IPS-18a (cell line): ENCODE measurements at regions not wholly inside any gene's neighbourhood (a gene's known extent, or its start where the extent isn't known, plus 50 kb on each side); places are given as distances from the start of the nearest gene placed in this dataset.

Experiments used
- H3K27ac ChIP-seq: one replicate; pipeline ENCODE4 v1.5.1; 2013; ENCODE audit warnings: low read length
- H3K27me3 ChIP-seq: one replicate; pipeline ENCODE4 v1.6.1; 2013; ENCODE audit warnings: mild to moderate bottlenecking, low read length; ENCODE audit not compliant: control insufficient read depth, insufficient read depth
- H3K36me3 ChIP-seq: one replicate; pipeline ENCODE4 v1.6.1; 2013; ENCODE audit warnings: low read depth, low read length; ENCODE audit not compliant: control insufficient read depth
- H3K4me1 ChIP-seq: one replicate; pipeline ENCODE4 v1.6.1; 2013; ENCODE audit warnings: low read depth, low read length; ENCODE audit not compliant: control insufficient read depth
- H3K4me3 ChIP-seq: one replicate; pipeline ENCODE4 v1.5.1; 2013; ENCODE audit warnings: low read length
- H3K9ac ChIP-seq: one replicate; pipeline ENCODE4 v1.6.1; 2013; ENCODE audit warnings: mild to moderate bottlenecking, low read length, moderate library complexity
- H3K9me3 ChIP-seq: one replicate; pipeline ENCODE4 v1.6.1; 2013; ENCODE audit warnings: low read depth, low read length; ENCODE audit not compliant: control insufficient read depth

DNA sequence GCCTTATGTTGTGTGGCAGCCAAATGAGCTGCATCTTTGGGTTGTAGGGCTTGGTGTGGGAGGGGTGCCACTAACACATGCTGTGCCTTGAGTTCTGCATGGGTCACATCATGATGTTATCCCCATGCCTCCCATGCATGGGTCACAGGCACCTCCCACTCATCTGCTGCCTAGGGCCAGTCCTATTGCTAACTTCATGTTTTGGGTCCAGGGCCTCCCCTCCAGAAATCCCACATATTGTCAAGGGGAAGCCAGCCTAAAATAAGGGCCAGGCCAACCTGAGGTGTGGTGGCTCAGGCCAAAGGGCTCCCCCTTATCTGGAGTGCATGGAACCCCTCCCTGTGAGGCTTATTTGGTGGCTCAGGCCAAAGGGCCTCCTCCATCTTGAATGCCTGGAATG is 299.0 kb downstream of the RPS24 start:
- H3K27me3 ChIP-seq, result no peaks in the 10 kb centered on the region
- H3K27ac ChIP-seq, result no peak overlapping the region
- no peak overlapping the region for H3K4me3 ChIP-seq
- H3K36me3 ChIP-seq, result no peaks in the 10 kb centered on the region
- H3K4me1 ChIP-seq, result peaks cover 5% of the 10 kb centered on the region
- H3K9ac ChIP-seq, result no peak overlapping the region
- no peaks in the 10 kb centered on the region for H3K9me3 ChIP-seq

DNA sequence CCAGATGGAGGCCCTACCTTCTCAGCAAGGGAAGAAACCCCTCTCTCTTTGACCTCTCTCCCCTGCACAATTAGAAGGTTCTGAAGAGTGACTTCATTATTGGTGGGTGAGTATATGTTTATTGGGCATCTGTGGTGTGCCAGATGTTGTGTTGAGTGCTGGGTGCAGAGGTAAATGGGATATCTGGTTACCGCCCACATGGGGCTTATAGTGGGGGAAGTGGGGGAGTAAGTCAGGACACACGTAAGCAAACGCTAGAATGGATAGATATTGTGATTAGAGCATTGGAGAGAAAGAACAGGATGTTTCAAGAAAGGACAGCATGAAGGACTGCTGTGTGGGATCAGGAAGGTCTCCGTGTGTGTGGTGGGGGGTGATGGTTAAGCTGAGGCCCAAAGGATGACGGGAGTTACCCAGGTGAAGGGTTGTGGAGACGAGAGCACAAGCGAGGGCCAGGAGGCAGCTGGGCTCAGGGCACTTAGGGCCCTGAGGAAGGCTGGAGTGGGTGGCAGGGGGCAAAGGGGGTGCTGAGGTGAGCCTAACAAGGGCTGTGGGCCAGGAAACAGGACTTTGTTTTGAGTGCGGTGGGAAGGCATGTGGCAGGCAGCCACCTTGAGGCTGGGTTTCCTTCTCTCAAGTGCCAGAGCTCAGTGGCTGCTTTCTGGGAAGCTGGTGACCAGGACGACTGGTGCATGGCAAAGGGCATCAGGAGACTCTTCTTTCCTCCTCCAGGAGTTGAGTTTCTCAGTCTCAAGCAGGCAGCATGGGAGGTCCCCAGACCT is 299.9 kb downstream of the RPS24 start:
- Histone ChIP-seq H3K27ac (no peak overlapping the region), H3K4me3 (no peak overlapping the region), H3K4me1 (peaks cover 5% of the 10 kb centered on the region), H3K9me3 (no peaks in the 10 kb centered on the region), H3K36me3 (no peaks in the 10 kb centered on the region), H3K27me3 (no peaks in the 10 kb centered on the region), H3K9ac (no peak overlapping the region)

DNA sequence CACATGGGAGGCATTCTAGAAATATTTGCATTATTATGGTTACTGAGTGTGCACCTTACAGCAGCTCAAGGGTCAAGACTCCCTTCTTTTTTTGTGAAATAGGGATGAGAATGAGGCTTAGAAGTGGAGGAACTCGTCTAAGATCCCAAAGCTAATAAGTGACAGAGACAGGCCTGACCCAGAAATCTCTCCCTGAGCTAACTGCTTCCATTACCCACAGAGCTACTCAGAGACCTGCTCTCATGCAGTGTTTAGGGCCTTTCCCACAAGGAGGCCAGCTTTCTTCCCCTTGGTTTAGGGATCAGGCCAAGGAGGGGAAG is 301.7 kb downstream of the RPS24 start:
- H3K27ac ChIP-seq, result no peak overlapping the region
- no peaks in the 10 kb centered on the region for H3K27me3 ChIP-seq
- H3K9ac ChIP-seq, result no peak overlapping the region

DNA sequence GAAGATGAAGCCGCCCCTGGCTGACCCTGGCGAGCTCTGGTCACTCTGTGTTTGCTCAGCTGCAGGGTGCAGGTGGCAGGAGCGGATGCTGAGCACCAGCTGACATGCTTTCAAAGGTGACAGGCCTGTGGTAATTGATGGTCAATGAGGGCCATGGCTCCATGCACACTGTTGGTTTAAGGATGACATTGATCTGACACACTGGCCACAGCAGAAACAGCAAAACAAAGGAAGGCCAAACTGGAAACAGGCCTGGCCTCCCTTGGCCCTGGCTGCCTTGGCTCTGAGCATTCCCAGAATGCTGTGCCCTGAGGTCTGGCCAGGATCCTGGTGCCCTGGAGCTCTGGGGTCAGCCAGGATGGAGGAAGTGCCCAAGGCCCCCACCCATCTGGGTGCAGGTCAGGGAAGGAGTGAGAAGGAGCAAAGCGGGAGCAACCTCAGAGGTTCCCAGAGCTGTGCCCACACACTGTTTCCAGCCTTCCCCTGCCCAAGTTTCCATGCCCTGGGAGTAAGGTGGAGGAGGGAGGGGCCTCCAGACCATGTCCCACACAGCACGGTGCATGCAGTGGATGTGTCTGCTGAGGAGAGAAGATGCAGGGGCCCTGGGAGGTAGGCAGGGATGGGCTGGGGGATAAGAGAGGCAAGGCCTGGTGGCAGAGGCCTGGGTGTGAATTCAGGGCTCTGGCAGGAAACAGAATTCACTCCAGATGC is 302.2 kb downstream of the RPS24 start:
- Histone ChIP-seq H3K4me1 (peaks cover 5% of the 10 kb centered on the region), H3K27me3 (no peaks in the 10 kb centered on the region), H3K9me3 (no peaks in the 10 kb centered on the region), H3K27ac (no peak overlapping the region), H3K36me3 (no peaks in the 10 kb centered on the region), H3K4me3 (no peak overlapping the region), H3K9ac (no peak overlapping the region)

More for the DNA sequence above, 301.7 kb downstream of the RPS24 start:
- Histone ChIP-seq H3K4me3 (no peak overlapping the region), H3K36me3 (no peaks in the 10 kb centered on the region), H3K4me1 (peaks cover 5% of the 10 kb centered on the region), H3K9me3 (no peaks in the 10 kb centered on the region)

DNA sequence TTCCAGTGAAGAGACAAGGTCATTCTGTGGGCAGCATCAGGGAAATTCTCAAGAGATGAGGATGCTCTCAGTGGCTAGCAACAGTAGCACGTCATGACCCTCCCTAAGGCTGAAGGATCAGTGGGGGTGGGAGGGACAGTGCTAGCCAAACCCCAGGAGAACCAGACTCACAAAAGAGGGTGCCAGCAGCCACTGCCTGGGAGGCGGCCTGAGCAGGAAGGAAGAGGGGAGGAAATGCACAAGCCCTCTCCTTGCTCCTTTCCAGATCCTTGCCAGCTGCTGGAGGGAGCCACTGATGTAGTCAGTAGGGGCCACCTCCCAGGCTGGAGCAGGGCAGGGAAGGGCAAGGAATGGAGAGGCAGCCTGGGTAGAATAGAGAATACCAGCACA is 302.7 kb downstream of the RPS24 start:
- no peaks in the 10 kb centered on the region for H3K27me3 ChIP-seq
- no peaks in the 10 kb centered on the region for H3K36me3 ChIP-seq
- peaks cover 5% of the 10 kb centered on the region for H3K4me1 ChIP-seq
- no peaks in the 10 kb centered on the region for H3K9me3 ChIP-seq
- H3K4me3 ChIP-seq, result no peak overlapping the region
- H3K27ac ChIP-seq, result no peak overlapping the region
- no peak overlapping the region for H3K9ac ChIP-seq

DNA sequence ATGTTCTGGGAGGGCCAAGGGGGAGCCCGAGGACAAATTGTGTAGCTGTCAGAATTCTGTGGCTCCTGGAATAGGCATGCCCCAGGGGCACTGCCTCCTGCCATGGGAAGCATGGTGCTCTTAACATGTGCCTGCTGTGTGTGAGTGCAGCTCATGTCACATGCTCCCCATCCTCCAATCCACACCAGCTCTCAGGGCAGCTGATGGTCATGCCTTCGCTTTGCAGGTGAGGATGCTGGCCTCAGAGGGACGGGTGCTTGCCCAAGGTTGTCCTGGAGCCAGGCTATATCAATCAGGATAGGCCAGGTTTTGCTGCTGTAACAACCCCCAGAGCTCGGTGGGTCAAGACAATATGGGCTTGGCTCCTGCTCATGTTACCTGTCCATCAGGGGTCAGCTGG is 303.4 kb downstream of the RPS24 start:
- Histone ChIP-seq H3K27me3 (no peaks in the 10 kb centered on the region), H3K36me3 (no peaks in the 10 kb centered on the region), H3K4me1 (no peaks in the 10 kb centered on the region), H3K27ac (no peak overlapping the region), H3K4me3 (no peak overlapping the region), H3K9me3 (no peaks in the 10 kb centered on the region), H3K9ac (no peak overlapping the region)

DNA sequence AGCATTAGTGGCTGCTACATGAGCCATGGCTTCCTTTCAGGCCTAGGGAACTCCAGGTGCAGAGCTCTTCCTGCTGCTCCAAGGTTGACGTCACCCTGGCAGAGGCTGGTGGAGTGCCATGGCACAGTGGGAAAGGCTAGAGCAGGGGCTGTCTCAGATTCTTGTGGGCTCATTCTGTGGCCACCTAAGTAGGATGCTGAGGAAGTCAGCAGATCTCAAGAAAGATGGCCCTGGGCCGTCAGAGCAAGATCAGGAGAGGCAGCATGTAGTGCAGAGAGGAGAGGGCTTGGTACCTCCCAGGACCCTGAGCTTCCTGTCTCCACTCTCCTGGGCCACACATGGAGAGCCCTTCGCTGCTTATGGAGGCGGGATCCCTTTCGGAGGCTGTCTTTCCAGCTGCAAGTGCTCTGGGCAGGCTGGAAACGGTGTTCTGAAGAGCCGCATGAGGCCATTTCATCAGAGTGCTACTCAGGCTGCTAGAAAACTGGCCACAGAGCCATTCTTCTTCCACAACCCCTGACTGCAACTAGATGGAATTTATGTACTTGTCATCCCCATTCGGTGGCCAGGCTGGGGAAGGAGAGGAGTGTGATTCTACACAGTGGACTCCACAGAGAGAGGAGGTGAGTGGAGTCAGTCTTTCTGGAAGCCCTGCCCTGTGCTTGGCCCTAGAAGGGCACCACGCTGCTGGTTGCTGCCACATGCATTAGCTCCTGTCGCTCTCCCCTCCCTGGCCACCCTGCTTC is 304.2 kb downstream of the RPS24 start:
- H3K4me3 ChIP-seq, result no peak overlapping the region
- H3K9me3 ChIP-seq, result no peaks in the 10 kb centered on the region
- no peak overlapping the region for H3K9ac ChIP-seq
- H3K27me3 ChIP-seq, result no peaks in the 10 kb centered on the region
- H3K4me1 ChIP-seq, result no peaks in the 10 kb centered on the region
- H3K27ac ChIP-seq, result no peak overlapping the region
- H3K36me3 ChIP-seq, result no peaks in the 10 kb centered on the region

DNA sequence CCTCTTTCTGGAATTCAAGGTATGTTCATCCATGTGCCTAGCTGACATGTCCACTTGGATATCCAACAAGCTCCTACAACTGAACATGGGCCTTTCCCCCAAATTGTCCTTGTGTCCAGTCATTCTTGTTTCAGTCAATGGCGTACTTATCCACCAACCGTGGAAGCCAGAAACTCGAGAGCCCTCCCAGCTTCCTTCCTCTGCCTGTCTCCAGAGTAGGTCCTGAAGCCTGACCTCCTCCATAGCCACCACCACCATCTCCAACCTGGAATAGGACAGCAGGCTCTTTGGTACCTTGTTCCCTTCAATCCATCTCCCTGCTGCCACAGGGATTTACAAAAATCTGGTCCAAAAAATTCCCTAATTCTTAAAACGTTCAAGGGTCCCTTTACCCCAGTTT is 305.1 kb downstream of the RPS24 start:
- Histone ChIP-seq H3K4me1 (no peaks in the 10 kb centered on the region), H3K9ac (no peak overlapping the region), H3K9me3 (no peaks in the 10 kb centered on the region), H3K4me3 (no peak overlapping the region), H3K27me3 (no peaks in the 10 kb centered on the region), H3K27ac (no peak overlapping the region), H3K36me3 (no peaks in the 10 kb centered on the region)

DNA sequence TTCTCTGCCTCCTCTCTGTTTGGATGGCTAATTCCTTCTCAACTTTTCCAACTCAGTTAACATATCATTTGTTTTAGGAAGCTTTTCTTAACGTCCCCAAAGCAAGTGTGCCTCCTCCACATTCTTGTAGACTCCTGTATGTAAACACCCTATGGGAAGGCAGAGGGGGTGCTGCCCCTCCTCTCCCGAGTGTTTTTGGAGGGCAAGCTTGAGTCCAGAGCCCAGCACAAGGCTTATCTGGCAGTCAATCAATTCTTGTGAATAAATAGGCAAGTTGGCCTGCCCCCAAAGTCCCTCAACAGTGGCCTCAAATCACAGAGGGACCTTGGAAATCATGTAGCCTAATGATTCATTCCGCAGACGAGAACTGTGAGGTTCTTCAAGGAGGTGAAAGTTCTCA is 305.6 kb downstream of the RPS24 start:
- Histone ChIP-seq H3K27ac (no peak overlapping the region), H3K4me3 (no peak overlapping the region), H3K36me3 (no peaks in the 10 kb centered on the region), H3K4me1 (no peaks in the 10 kb centered on the region), H3K27me3 (no peaks in the 10 kb centered on the region), H3K9me3 (no peaks in the 10 kb centered on the region), H3K9ac (no peak overlapping the region)

DNA sequence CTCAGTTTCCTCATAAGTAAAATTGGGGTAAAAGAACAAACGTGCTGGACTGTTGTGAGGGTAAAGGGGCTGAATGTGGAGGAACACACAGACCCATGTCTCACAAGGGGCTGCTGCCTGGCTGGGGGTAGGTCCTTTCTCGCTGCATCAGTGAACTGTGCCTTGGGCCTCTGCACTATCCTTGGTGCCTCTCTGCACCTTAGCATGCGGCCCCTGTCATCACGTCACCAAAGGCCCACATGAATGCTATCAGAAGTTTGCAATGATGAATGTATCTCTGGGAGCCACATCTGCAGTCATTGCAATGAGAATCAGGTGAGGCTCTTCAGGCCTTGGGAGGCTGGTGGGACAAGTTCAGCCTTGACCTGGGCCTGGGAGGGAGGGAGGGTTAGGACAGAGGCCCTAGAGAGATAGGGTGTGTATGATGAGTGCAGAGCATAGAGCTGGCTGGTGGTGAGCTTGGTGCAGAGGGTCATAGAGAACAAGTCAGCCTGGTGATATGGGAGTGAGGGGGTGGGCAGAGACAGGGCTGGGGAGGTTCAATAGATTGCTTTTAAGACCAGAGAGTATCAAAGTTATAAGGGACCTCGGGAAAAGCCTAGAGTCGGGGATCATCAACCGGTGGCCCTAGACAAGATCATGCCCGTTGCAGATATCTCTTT is 308.4 kb downstream of the RPS24 start:
- H3K36me3 ChIP-seq, result no peaks in the 10 kb centered on the region
- H3K27ac ChIP-seq, result no peak overlapping the region
- no peaks in the 10 kb centered on the region for H3K27me3 ChIP-seq
- H3K9ac ChIP-seq, result no peak overlapping the region
- H3K4me1 ChIP-seq, result no peaks in the 10 kb centered on the region
- no peak overlapping the region for H3K4me3 ChIP-seq
- no peaks in the 10 kb centered on the region for H3K9me3 ChIP-seq

DNA sequence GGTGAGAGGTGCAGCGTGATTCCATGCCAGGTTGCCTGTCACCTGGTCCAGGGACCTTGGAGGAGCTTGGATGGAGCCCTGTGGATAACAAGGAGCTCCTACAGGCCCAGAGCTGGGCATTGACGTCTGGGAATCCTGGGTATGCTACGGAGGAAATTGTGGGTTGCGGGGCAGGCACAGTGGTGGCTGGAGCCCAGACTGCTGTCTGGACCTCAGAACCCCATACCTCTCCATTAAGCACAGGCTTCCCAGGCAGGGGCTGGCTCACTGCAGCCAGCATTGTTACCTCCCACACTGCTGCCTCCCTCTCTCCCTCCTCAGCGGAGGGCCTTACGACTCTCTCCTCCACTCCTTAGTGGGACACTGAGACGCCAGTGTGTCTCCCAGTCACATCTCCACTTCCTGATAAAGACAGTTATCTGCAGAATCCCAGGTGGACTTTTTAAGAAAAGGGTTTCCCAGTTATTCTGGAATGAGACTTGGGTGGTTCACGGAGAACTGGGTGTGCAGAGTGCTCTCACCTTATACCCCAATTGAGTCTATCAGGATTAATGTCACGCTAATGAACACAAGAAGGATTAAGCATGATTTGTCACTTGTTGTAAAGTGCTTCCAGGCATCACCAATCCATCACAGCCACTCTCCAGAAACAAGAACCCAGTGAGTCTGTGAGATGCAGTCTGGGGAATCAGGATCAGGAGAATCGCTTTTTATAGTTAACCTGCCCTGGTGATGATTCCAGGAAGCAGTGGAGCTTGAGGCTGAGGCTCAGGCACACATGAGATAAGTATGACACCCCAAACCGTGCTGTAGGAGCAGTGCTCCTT is 309.4 kb downstream of the RPS24 start:
- Histone ChIP-seq H3K9me3 (no peaks in the 10 kb centered on the region), H3K9ac (no peak overlapping the region), H3K27ac (no peak overlapping the region), H3K36me3 (no peaks in the 10 kb centered on the region), H3K4me3 (no peak overlapping the region), H3K27me3 (no peaks in the 10 kb centered on the region), H3K4me1 (no peaks in the 10 kb centered on the region)
